K562 (cell line): ENCODE measurements at regions not wholly inside any gene's neighbourhood (a gene's known extent, or its start where the extent isn't known, plus 50 kb on each side); places are given as distances from the start of the nearest gene placed in this dataset.
A peak's percentile ranks its signal among the peaks of the same experiment; 100 is the strongest.

ENCODE experiments used
- ATAC-seq: fragments of 200-7000 bp; cut with Tn5 transposase; 3 replicates; pipeline ENCODE4 v1.9.1; 2020; ENCODE audit warnings: moderate library complexity
- BruUV-seq: library from RNA; stranded (reverse); fragments of 400-500 nt; replicated peaks from 2 replicates; lab custom pipeline; 2021; lab: Mats Ljungman, UMichigan
- CTCF ChIA-PET: fragments of 300-600 bp; formaldehyde crosslinking; extraction: SDS; loops from one replicate; lab custom pipeline; 2021; ENCODE audit warnings: low intra/inter-chr PET ratio; lab: Yijun Ruan, JAX
- POLR2A ChIA-PET: fragments of 300-600, 350-650 bp; sonication (Branson Sonifier 250); formaldehyde crosslinking; extraction: SDS; loops from one replicate; lab custom pipeline; 2021; ENCODE audit warnings: antibody characterized with exemption, inconsistent platforms; lab: Yijun Ruan, JAX
- DNase-seq, 4 experiments: peaks; one replicate each; pipeline versions ENCODE4 v3.0.0 to v3.0.0-alpha.2; 2011 to 2018; ENCODE audit warnings: low spot score in 3 of 4, mixed read lengths in 3 of 4; ENCODE audit errors: extremely low read depth in 1 of 4
- FAIRE-seq: peaks from 2 replicates; lab custom pipeline; 2011; peaks lifted over from hg19 to GRCh38; lab: Jason Lieb, UNC
- H2AFZ ChIP-seq: 2 replicates; pipeline ENCODE4 v1.6.0; 2011; ENCODE audit warnings: low read depth, low read length, control low read depth, inconsistent platforms
- H3K27ac ChIP-seq: fragments of 200-600 bp; 3 replicates; pipeline ENCODE4 v1.8.0; 2011; ENCODE audit warnings: low read depth, mild to moderate bottlenecking, control low read depth, inconsistent platforms, low read length, moderate library complexity, mixed read lengths; ENCODE audit errors: extremely low read depth
- H3K27me3 ChIP-seq, 2 experiments: fragments of 300-600 bp in 1 of 2; 2 replicates in 1 of 2; 3 replicates in 1 of 2; pipeline versions ENCODE4 v1.6.0 to v1.8.0; 2011; ENCODE audit warnings: inconsistent platforms in 2 of 2, low read length in 2 of 2, mild to moderate bottlenecking in 1 of 2, mixed read lengths in 1 of 2, moderate library complexity in 1 of 2; ENCODE audit not compliant: control insufficient read depth in 2 of 2, insufficient read depth in 2 of 2
- H3K36me3 ChIP-seq: fragments of 300-600 bp; 3 replicates; pipeline ENCODE4 v1.8.0; 2011; ENCODE audit warnings: mild to moderate bottlenecking, low read length, inconsistent platforms; ENCODE audit not compliant: control insufficient read depth, insufficient read depth
- H3K4me1 ChIP-seq, 2 experiments: fragments of 200-600 bp in 1 of 2; replicated peaks in 1 of 2; 2 replicates in 1 of 2; 3 replicates in 1 of 2; pipeline versions ENCODE4 v1.5.1 to v1.8.0; 2011; ENCODE audit warnings: inconsistent platforms in 2 of 2, low read length in 2 of 2, mild to moderate bottlenecking in 1 of 2, mixed read lengths in 1 of 2, moderate library complexity in 1 of 2; ENCODE audit not compliant: control insufficient read depth in 2 of 2, insufficient read depth in 2 of 2
- H3K4me2 ChIP-seq: 2 replicates; pipeline ENCODE4 v1.6.1; 2011; ENCODE audit warnings: low read length, control low read depth, inconsistent platforms, mixed read lengths; ENCODE audit not compliant: insufficient read depth
- H3K4me3 ChIP-seq: fragments of 200-600 bp; sonication (generic), shearing (Covaris generic); 2 replicates; pipeline ENCODE4 v1.5.1; 2016; ENCODE audit warnings: control low read depth, inconsistent platforms
- H3K79me2 ChIP-seq: fragments of 200-600 bp; 3 replicates; pipeline ENCODE4 v1.8.0; 2011; ENCODE audit warnings: low read length, inconsistent platforms; ENCODE audit not compliant: control insufficient read depth, insufficient read depth
- H3K9ac ChIP-seq, 2 experiments: 2 replicates each; pipeline versions ENCODE4 v1.6.0 to v1.6.1; 2011; ENCODE audit warnings: low read depth in 2 of 2, low read length in 2 of 2, control low read depth in 1 of 2, inconsistent platforms in 1 of 2, mild to moderate bottlenecking in 1 of 2, mixed read lengths in 1 of 2; ENCODE audit not compliant: insufficient read depth in 1 of 2
- H3K9me1 ChIP-seq: one replicate; pipeline ENCODE4 v1.6.0; 2011; ENCODE audit warnings: inconsistent platforms, mild to moderate bottlenecking, low read length, moderate library complexity; ENCODE audit not compliant: control insufficient read depth, insufficient read depth
- H3K9me3 ChIP-seq: replicated peaks from 2 replicates; pipeline ENCODE4 v1.5.1; 2011; ENCODE audit warnings: low read depth, low read length, inconsistent platforms; ENCODE audit not compliant: control insufficient read depth, insufficient read depth
- H4K20me1 ChIP-seq: replicated peaks from 2 replicates; pipeline ENCODE4 v1.6.1; 2011; ENCODE audit warnings: low read length, inconsistent platforms, mixed read lengths; ENCODE audit not compliant: control insufficient read depth, insufficient read depth
- BRD4 ChIP-seq: fragments of 200-600 bp; sonication (generic); IDR thresholded peaks from 2 replicates; pipeline ENCODE4 v1.6.1; 2017; ENCODE audit warnings: inconsistent platforms
- CHD4 ChIP-seq: fragments of 200-600 bp; sonication (generic); IDR thresholded peaks from 3 replicates; pipeline ENCODE4 v1.6.1; 2012; ENCODE audit warnings: low read depth, mild to moderate bottlenecking, mixed read lengths, low read length, inconsistent platforms; ENCODE audit not compliant: insufficient read depth, insufficient replicate concordance, poor library complexity, severe bottlenecking
- ELF4 ChIP-seq: fragments of 450-650 bp; formaldehyde crosslinking; IDR thresholded peaks from 2 replicates; pipeline ENCODE4 v1.4.0; 2022; ENCODE audit warnings: missing genetic modification characterization
- GMEB1 ChIP-seq: fragments of 250-450 bp; sonication (Bioruptor Pico); IDR thresholded peaks from 2 replicates; pipeline ENCODE4 v1.4.0; 2020; ENCODE audit warnings: mild to moderate bottlenecking
- GTF2E2 ChIP-seq: fragments of 200-800 bp; sonication (Bioruptor generic); IDR thresholded peaks from 2 replicates; pipeline ENCODE4 v1.6.1; 2016; ENCODE audit warnings: missing genetic modification characterization, missing compliant biosample characterization
- PCBP2 ChIP-seq: fragments of 200-400 bp; formaldehyde crosslinking; IDR thresholded peaks from 2 replicates; pipeline ENCODE4 v1.6.1; 2018; ENCODE audit warnings: low read length, low read depth, mild to moderate bottlenecking, moderate library complexity; ENCODE audit not compliant: poor library complexity, severe bottlenecking
- RAD51 ChIP-seq: fragments of 450-650 bp; IDR thresholded peaks from 2 replicates; pipeline ENCODE4 v1.7.1; 2016; ENCODE audit warnings: low read depth, mild to moderate bottlenecking, borderline replicate concordance
- SMARCA4 ChIP-seq: fragments of 450-650 bp; IDR thresholded peaks from 2 replicates; pipeline ENCODE4 v1.6.1; 2016
- SMARCB1 ChIP-seq: IDR thresholded peaks from 2 replicates; pipeline ENCODE4 v1.6.1; 2011; ENCODE audit warnings: improper control_type of control experiment, low read depth; ENCODE audit not compliant: insufficient read length
- TAF15 ChIP-seq: fragments of 200-400 bp; formaldehyde crosslinking; IDR thresholded peaks from 2 replicates; pipeline ENCODE4 v1.6.1; 2017; ENCODE audit warnings: mild to moderate bottlenecking, low read depth, low read length, moderate library complexity
- ZNF121 ChIP-seq: sonication (generic); formaldehyde crosslinking; conservative IDR thresholded peaks from 2 replicates; pipeline ENCODE4 v1.8.0; 2022; ENCODE audit warnings: missing genetic modification reagents
- ZNF766 ChIP-seq: fragments of 200-800 bp; sonication (Bioruptor generic); conservative IDR thresholded peaks from 2 replicates; pipeline ENCODE4 v1.6.1; 2016; ENCODE audit warnings: missing genetic modification characterization, missing compliant biosample characterization
- WGBS: fragments of 100-300 bp; shearing (Covaris generic); methylation state at CpG from one replicate; pipeline ENCODE4 v1.1.6; 2016; ENCODE audit warnings: low coverage, mixed read lengths; ENCODE audit not compliant: insufficient coverage; ENCODE audit errors: missing lambda C conversion rate; 5-methylcytosine and 5-hydroxymethylcytosine counted together
- in situ Hi-C: fragments of 300-500 bp; cut with MboI; formaldehyde crosslinking; loops from 4 replicates; pipeline ENCODE4 v1.15.0; 2018; ENCODE audit warnings: inconsistent platforms, mixed read lengths
- intact Hi-C: fragments of 100-400 bp; cut with micrococcal nuclease; formaldehyde crosslinking; loops from 2 replicates; pipeline ENCODE4 v1.14.2; 2022
- TF ChIP-seq, protein P1 (sequence below): sonication (generic); formaldehyde crosslinking; IDR thresholded peaks from 2 replicates; pipeline ENCODE4 v1.4.0; 2020; ENCODE audit warnings: mild to moderate bottlenecking, missing genetic modification reagents
- TF ChIP-seq, protein P2 (sequence below): sonication (generic); formaldehyde crosslinking; IDR thresholded peaks from 2 replicates; pipeline ENCODE4 v1.9.0; 2022; ENCODE audit warnings: mild to moderate bottlenecking, missing genetic modification reagents

DNA sequence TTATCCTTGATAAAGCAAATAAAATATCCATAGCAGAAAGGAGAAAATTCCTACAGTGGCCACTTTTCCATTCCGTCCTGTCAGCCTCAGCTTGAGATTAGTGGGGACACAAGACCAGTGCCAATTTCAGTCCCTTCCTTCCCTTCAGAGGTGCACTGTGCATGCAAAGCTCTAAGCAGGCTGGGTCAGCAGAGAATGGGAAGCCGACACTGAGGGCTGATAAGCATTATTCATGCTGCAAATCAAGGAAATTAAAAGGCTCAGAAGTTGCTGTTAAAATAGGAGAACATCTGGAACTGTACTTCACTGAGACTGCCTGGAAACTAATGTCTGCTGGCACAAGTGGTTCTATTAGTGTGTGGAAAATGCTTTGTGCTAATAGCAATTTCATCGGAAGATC lies 534.3 kb downstream of the ADCYAP1 start:
- no TSS peak for BruUV-seq
- no peaks in the 10 kb centered on the region for H3K79me2 ChIP-seq

More for the DNA sequence above, 534.3 kb downstream of the ADCYAP1 start:
- Histone ChIP-seq H3K4me1 (no peaks in the 10 kb centered on the region; a peak in 1 of 5 replicates), H3K9me1 (no peaks in the 10 kb centered on the region), H3K27me3 (no peaks in the 10 kb centered on the region), H3K4me3 (no peak overlapping the region), H3K36me3 (no peaks in the 10 kb centered on the region), H2AFZ (no peak overlapping the region; the same call in 1 of the 2 replicates), H3K9me3 (no peaks in the 10 kb centered on the region), H3K4me2 (no peak overlapping the region; the same call in 1 of the 2 replicates), H3K27ac (no peak overlapping the region), H4K20me1 (no peaks in the 10 kb centered on the region), H3K9ac (no peak overlapping the region)
- peak; percentile 69 for ATAC-seq
- FAIRE-seq: no peak
- CTCF ChIA-PET: no interaction called here
- TF ChIP-seq RAD51: no peak
- TF ChIP-seq PCBP2: no peak
- no peak for TF ChIP-seq SMARCA4
- TF ChIP-seq TAF15: no peak
- no peak for TF ChIP-seq ZNF121
- TF ChIP-seq CHD4: no peak
- no peak for TF ChIP-seq GMEB1 (CRISPR knock-in tag)
- TF ChIP-seq, protein P1, sequence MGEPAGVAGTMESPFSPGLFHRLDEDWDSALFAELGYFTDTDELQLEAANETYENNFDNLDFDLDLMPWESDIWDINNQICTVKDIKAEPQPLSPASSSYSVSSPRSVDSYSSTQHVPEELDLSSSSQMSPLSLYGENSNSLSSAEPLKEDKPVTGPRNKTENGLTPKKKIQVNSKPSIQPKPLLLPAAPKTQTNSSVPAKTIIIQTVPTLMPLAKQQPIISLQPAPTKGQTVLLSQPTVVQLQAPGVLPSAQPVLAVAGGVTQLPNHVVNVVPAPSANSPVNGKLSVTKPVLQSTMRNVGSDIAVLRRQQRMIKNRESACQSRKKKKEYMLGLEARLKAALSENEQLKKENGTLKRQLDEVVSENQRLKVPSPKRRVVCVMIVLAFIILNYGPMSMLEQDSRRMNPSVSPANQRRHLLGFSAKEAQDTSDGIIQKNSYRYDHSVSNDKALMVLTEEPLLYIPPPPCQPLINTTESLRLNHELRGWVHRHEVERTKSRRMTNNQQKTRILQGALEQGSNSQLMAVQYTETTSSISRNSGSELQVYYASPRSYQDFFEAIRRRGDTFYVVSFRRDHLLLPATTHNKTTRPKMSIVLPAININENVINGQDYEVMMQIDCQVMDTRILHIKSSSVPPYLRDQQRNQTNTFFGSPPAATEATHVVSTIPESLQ (CRISPR knock-in tag): no peak
- no peak for TF ChIP-seq SMARCB1
- peak; percentile 6; the same call in 1 of the 2 replicates for TF ChIP-seq ZNF766 (CRISPR knock-in tag)
- 0 out of 2 replicates have a peak, but pooled peaks have one; percentile 11 for TF ChIP-seq BRD4
- TF ChIP-seq, protein P2, sequence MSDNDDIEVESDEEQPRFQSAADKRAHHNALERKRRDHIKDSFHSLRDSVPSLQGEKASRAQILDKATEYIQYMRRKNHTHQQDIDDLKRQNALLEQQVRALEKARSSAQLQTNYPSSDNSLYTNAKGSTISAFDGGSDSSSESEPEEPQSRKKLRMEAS (CRISPR knock-in tag): no peak
- no peak for TF ChIP-seq ELF4 (CRISPR knock-in tag)
- TF ChIP-seq GTF2E2 (tag): 0 out of 2 replicates have a peak, but pooled peaks have one; percentile 2
- 11% methylated on average over 3 of the region's 3 CpGs for WGBS
- no peak for DNase-seq
- in situ Hi-C loops: no loop called here
- intact Hi-C loops: no loop called here
- POLR2A ChIA-PET: interaction anchor here (0.6 to 1.5 kb wide), 4 partner anchors 8 to 430 kb away, joined by 3 to 4 read pairs (median 4); no protein-coding TSS in a partner anchor
